Activated T-cell treated with anti-CD3 and anti-CD28 coated beads, Interleukin-2, amount 50 U/mL, for 4 hours (primary cell): ENCODE measurements at regions not wholly inside any gene's neighbourhood (a gene's known extent, or its start where the extent isn't known, plus 50 kb on each side); places are given as distances from the start of the nearest gene placed in this dataset.
A peak's percentile ranks its signal among the peaks of the same experiment; 100 is the strongest.

Source experiments
- ATAC-seq, 2 donors: fragments of 200-7000 bp; cut with Tn5 transposase; one replicate each; pipeline ENCODE4 v1.10.0; 2021
- DNase-seq: peaks from one replicate; pipeline ENCODE4 v3.0.0-alpha.2; 2020
- H3K27me3 Mint-ChIP-seq: one replicate; pipeline ENCODE4 v1.8.0; 2021; ENCODE audit warnings: low read depth, mixed read lengths
- H3K36me3 Mint-ChIP-seq: one replicate; pipeline ENCODE4 v1.8.0; 2022; ENCODE audit warnings: mixed read lengths; ENCODE audit not compliant: insufficient read depth
- H3K4me1 Mint-ChIP-seq: one replicate; pipeline ENCODE4 v1.8.0; 2021; ENCODE audit warnings: low read depth, mixed read lengths
- H3K4me3 Mint-ChIP-seq: one replicate; pipeline ENCODE4 v1.8.0; 2021; ENCODE audit warnings: mild to moderate bottlenecking, moderate library complexity, mixed read lengths
- H3K9me3 Mint-ChIP-seq: one replicate; pipeline ENCODE4 v1.8.0; 2021; ENCODE audit warnings: mixed read lengths

DNA sequence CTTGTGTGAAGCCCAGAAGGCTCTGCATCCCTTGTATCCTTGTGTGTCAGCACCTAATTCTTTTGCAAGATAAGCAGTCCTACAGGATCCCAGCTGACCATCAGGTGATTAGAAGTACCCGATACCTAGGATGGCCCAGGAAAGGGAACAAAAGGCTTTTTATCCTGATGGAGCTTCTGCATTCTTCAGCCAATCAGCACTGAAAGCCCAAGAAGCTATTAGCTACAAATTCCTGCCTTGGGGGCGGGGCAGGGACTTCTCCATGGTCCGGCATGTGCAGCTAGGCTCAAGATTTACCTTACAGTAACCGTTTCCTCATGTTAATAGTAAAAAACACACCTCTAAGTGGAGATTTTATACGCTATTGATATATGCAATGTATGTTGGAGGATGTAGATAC lies 264.6 kb upstream of the THUMPD2 start:
- ATAC-seq (no peak), DNase-seq (no peak)
- no peaks in the 10 kb centered on the region for H3K36me3 Mint-ChIP-seq
- no peaks in the 10 kb centered on the region for H3K27me3 Mint-ChIP-seq
- no peaks in the 10 kb centered on the region for H3K4me1 Mint-ChIP-seq
- H3K9me3 Mint-ChIP-seq: no peaks in the 10 kb centered on the region
- no peak overlapping the region for H3K4me3 Mint-ChIP-seq

DNA sequence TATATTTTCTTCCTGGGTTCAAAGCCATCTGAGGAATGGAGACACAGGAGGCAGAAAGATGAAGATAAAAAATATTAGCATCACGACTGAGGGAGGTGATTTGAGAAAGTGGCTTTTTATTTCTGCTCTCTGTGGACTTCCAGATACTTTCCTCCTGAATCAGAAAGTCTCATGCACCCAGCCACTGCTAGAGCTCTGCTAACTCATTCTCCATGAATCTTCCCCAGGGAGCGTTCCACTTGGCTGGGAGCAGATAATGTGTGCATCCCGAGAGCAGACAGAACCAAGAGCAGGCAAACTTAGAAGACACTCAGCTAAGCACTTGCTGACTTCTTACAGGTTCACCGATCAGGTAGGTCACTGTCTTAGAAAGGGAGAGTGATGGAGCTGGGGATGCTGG lies 264.1 kb upstream of the THUMPD2 start:
- Mint-ChIP-seq H3K4me1 (no peaks in the 10 kb centered on the region), H3K4me3 (no peak overlapping the region), H3K27me3 (no peaks in the 10 kb centered on the region), H3K36me3 (no peaks in the 10 kb centered on the region), H3K9me3 (no peaks in the 10 kb centered on the region)
- ATAC-seq (no peak), DNase-seq (no peak)

DNA sequence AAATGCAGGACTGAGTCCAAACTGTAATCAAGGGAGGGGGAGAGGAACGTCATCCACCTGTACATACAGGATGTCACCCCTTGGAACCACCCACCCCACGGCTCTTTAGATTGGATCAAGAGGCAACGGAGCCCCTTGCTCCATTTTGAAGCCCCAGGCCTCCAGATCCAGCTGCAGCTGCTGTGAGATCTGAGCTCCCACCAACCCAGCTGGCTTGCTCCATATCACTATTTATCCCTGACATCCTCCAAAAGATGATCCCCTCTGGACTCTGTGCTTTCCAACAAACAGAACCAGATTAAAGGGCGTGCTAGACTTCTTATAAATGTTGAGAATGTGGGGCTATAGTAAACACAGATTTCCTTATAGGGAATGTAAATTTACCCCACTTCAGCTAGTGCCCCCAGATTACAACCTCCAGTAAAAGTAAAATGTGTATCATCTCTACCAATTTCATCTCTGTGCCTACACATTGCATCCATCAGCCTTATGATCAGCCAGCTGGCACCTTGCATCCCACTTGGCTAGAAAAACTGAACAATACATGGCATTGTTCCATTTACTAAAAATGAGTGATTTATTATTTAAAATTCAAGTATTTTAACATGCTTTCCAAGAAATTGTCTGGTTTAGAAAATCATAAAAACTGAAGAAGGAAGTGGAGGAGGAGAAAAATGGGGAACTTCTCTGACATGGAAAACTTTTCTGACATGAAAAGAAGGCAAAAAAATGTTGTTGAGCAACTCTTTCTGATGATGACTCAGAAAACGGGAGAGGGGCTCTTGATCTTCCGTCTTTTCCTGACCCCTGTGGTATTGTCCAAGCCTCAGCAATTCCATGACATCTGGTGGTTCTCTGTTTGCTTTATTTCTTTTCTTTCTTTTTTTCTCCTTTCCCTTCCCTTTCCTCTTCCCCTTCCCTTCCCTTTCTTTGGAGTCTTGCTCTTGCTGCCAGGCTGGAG lies 262.6 kb upstream of the THUMPD2 start:
- Mint-ChIP-seq H3K36me3 (no peaks in the 10 kb centered on the region), H3K4me3 (no peak overlapping the region), H3K4me1 (no peaks in the 10 kb centered on the region), H3K27me3 (no peaks in the 10 kb centered on the region), H3K9me3 (no peaks in the 10 kb centered on the region)
- DNase-seq (no peak), ATAC-seq (no peak)

DNA sequence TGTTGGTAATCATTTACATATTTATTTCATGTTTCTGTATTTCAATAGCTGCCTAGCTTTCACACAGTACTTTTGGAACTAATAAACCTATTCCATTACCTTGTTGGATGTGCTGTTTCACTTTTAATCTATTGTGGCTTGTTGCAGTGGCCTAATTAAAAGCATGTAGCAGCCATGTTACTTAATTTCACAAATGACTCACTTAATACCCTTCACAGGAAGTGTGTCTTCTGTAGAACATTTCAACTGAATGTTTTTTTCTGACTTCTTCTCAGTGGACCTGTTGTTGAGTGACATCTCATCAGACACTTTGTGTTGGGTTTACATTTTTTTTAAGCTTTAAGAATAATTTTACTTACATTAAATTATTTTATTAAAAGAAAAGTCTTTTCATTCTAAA lies 260.5 kb upstream of the THUMPD2 start:
- Mint-ChIP-seq H3K27me3 (no peaks in the 10 kb centered on the region), H3K9me3 (no peaks in the 10 kb centered on the region), H3K36me3 (no peaks in the 10 kb centered on the region), H3K4me1 (no peaks in the 10 kb centered on the region), H3K4me3 (no peak overlapping the region)
- no peak for ATAC-seq
- DNase-seq: no peak

DNA sequence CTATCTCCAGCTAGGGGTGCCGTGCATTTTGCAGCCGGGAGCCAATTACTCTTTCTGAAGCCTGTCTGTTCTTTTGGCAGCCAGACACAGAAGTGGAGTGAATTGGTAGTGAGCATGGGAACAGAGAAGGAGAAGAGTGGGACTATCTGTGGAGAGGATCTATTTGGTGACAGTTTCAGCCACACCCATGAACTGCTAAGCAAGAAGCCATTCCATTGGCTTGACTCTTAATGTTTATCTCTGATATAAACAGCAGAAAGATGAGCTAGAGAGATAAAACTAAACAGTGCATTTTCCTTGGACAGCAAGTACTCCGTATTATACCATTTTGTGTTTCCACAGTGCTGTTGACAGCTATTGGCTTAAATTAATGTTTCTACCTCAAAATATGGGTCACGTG lies 259.6 kb upstream of the THUMPD2 start:
- Mint-ChIP-seq H3K4me1 (no peaks in the 10 kb centered on the region), H3K9me3 (no peaks in the 10 kb centered on the region), H3K4me3 (no peak overlapping the region), H3K27me3 (no peaks in the 10 kb centered on the region), H3K36me3 (no peaks in the 10 kb centered on the region)
- DNase-seq (no peak), ATAC-seq (no peak)

DNA sequence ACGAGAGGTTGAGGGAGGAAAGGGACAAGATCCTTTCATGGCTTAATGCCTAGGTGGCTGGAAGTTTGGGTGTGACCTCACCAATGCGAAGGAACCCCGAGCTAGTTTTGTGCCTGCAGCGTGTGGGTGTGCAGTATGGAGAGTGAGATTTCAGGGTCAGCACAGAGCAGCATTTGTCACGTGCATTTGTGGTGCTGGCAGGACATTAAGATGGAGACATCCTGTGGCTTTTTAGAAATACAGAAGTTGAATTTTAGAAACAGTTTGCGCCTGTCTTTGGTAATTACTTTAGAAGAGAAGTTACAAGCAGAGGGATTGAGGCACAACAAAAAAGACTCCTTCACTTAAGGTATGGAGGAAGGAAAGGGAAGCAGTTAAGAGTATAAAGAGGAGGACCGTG lies 258.2 kb upstream of the THUMPD2 start:
- DNase-seq: no peak
- no peaks in the 10 kb centered on the region for H3K4me1 Mint-ChIP-seq
- H3K4me3 Mint-ChIP-seq: no peak overlapping the region
- no peaks in the 10 kb centered on the region for H3K36me3 Mint-ChIP-seq
- H3K27me3 Mint-ChIP-seq: no peaks in the 10 kb centered on the region
- ATAC-seq: no peak
- no peaks in the 10 kb centered on the region for H3K9me3 Mint-ChIP-seq

DNA sequence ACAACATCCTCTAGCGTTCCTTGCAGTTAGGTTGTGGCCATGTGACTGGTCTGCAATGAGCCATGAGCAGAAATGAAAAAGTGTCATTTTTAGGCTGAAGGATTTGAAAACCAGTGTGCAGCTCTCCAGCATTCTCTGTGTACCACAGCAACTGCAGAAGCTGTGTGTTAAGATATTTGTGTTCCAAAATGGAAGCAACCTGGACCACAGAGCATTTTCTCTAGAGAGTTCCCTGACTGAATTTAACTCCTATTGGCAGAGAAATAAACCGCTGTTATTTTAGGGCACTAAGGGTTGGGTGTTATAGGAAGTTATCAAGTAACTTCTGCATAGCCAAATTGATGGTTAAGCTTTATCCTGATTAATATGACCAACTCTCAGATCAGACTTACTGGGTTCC lies 257.2 kb upstream of the THUMPD2 start:
- Mint-ChIP-seq H3K4me1 (no peaks in the 10 kb centered on the region), H3K4me3 (no peak overlapping the region), H3K27me3 (no peaks in the 10 kb centered on the region), H3K36me3 (no peaks in the 10 kb centered on the region), H3K9me3 (no peaks in the 10 kb centered on the region)
- DNase-seq (no peak), ATAC-seq (no peak)

DNA sequence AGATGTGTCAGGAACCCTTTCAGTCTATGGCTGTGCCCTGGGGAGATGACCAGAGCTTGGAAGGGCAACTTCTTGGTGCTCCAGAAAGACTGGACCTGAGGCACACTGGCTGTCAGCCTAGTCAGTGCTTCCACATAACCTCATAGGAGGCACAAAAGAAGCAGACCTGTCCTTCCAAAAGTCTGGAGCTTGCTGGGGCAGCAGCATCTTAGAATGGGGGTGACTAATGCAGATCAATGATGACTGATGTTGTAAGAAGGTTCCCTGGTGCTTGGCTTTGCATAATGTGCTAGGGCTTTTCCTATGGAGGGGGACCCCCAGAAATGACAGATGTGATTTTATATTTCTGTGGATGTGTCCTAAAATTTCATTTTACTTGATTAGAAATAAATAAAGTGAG lies 255.7 kb upstream of the THUMPD2 start:
- Mint-ChIP-seq H3K27me3 (no peaks in the 10 kb centered on the region), H3K4me1 (no peaks in the 10 kb centered on the region), H3K36me3 (no peaks in the 10 kb centered on the region)

DNA sequence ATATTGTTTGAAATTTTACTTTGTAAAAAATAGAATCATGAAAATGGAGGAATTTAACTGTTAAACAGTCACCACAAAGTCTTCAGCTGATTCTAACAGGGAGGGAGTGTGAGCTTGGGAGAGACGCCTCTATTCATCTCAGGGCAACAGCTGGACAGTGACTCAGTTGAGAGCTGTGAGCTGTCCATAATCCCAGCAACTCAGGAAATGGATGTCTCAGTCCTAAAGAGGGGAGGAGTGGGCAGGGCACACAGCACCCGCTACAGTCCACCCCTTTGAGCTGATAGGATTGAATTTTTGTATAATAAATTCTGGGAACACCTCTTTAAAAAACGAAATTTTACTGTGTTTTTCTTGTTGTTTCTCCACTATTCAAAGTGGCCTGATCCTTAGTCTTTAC lies 255.1 kb upstream of the THUMPD2 start:
- no peak for ATAC-seq
- no peaks in the 10 kb centered on the region for H3K36me3 Mint-ChIP-seq
- no peak for DNase-seq
- H3K9me3 Mint-ChIP-seq: no peaks in the 10 kb centered on the region
- no peaks in the 10 kb centered on the region for H3K4me1 Mint-ChIP-seq
- no peak overlapping the region for H3K4me3 Mint-ChIP-seq
- no peaks in the 10 kb centered on the region for H3K27me3 Mint-ChIP-seq

More for the DNA sequence above, 255.7 kb upstream of the THUMPD2 start:
- DNase-seq: no peak
- ATAC-seq: no peak
- Mint-ChIP-seq H3K4me3 (no peak overlapping the region), H3K9me3 (no peaks in the 10 kb centered on the region)

DNA sequence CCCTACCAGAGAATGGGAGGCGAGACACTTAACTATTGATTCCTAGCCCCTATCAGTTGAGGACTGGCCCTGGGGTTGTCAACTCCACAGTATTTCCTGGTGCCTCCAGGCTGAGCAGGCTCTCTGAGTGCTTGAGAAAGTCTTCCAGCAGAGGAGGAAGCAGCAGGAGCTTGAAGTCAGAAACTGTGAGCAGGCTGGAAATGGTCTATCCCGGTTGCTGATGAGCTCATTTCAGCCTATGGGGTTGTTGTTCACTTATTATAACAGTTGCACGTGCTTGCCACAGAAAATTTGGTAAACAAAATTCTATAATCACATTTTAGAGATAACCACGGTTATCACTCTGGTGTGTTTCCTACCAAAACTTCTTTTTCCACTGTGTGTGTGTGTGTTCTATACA lies 254.7 kb upstream of the THUMPD2 start:
- no peak for DNase-seq
- H3K27me3 Mint-ChIP-seq: no peaks in the 10 kb centered on the region
- no peak for ATAC-seq
- no peaks in the 10 kb centered on the region for H3K9me3 Mint-ChIP-seq
- no peaks in the 10 kb centered on the region for H3K36me3 Mint-ChIP-seq
- no peaks in the 10 kb centered on the region for H3K4me1 Mint-ChIP-seq
- no peak overlapping the region for H3K4me3 Mint-ChIP-seq

DNA sequence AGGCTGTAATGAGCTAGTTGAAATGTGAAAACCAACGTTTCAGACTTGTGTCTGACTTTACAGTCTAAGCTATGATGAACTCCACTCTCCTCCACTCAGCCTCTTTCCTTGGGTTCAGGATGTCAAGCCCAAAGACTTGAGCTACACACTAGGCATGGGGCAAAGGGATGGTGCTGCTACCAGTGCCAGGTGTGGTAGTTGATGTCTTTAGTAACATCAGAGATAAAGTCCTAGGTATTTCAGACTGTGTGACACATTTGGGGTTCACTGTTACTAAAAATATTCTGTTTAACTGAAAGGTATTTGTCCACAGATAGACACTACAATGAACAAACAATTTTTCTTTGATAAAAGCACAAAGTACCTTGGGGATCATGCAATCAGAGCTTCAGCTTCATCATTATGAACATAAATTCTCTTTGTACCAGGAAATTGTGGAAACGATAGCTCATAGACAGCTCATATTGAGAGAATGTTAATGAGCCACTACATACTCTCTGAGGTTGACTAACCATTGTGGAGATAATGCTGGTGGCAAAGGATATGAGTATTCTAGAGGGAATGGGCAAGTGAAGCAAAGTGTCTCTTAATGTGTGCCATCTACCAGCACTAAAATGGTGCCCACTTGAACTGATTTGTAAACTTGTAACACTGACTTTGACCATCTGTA lies 253.7 kb upstream of the THUMPD2 start:
- ATAC-seq: peak; percentile 46 to 52
- no peaks in the 10 kb centered on the region for H3K9me3 Mint-ChIP-seq
- H3K4me3 Mint-ChIP-seq: no peak overlapping the region

DNA sequence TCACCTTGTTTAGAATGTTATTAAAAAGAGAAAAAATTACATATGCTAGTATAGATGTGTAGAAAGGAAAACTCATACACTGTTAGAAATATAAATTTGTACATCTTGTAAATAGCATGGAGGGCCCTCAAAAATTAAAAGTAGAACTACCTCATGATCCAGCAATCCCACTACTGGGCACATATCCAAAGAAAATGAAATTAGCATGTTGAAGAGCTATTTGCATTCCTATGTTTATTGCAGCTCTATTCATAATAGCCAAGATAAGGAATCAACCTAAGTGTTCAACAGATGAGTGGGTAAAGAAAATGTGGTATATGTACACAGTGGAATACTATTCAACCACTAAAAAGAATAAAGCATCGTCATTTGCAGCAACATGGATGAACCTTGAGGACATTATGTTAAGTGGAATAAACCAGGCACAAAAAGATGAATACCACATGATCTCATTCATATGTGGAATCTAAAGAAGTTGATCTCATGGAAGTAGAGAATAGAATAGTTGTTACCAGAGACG lies 251.5 kb upstream of the THUMPD2 start:
- Mint-ChIP-seq H3K36me3 (no peaks in the 10 kb centered on the region), H3K27me3 (no peaks in the 10 kb centered on the region), H3K4me3 (no peak overlapping the region), H3K4me1 (no peaks in the 10 kb centered on the region), H3K9me3 (no peaks in the 10 kb centered on the region)
- ATAC-seq: no peak
- DNase-seq: no peak

More for the DNA sequence above, 253.7 kb upstream of the THUMPD2 start:
- Mint-ChIP-seq H3K36me3 (no peaks in the 10 kb centered on the region), H3K4me1 (no peaks in the 10 kb centered on the region), H3K27me3 (no peaks in the 10 kb centered on the region)
- DNase-seq: no peak

DNA sequence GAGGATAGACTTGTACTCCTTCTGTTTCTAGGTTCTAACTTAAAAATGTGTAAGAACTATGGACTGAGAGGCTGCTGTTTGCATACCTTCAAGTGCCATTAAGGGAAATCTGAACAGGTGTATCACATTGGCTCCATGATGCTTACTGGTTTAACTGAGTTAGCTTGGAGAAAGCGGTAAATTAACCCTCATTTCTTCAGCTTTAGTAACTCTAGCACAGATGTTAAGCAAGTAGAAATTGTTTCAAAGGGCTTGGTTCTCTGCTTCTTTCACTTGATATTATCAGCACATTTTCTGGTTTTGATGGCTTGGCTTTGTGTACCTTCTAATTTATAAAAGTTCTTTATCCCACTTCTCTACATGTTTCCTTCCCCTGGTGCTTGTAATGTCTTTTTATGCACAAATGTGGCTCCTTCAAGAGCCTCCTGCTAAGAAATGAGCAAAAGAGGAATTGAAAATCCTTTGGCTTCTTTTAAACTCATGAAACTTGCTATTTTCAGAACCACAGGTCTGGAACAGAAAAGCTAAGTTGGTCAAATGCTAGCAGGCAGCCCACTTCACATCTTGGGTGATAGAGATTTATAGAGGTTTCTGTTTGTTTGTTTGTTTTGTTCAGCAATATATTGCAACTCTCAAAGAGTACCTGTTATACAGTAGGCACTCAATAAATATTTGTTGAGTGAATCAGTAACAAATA lies 249.9 kb upstream of the THUMPD2 start:
- no peaks in the 10 kb centered on the region for H3K4me1 Mint-ChIP-seq
- ATAC-seq (no peak), DNase-seq (no peak)
- H3K27me3 Mint-ChIP-seq: no peaks in the 10 kb centered on the region
- H3K9me3 Mint-ChIP-seq: no peaks in the 10 kb centered on the region
- no peaks in the 10 kb centered on the region for H3K36me3 Mint-ChIP-seq
- H3K4me3 Mint-ChIP-seq: no peak overlapping the region

DNA sequence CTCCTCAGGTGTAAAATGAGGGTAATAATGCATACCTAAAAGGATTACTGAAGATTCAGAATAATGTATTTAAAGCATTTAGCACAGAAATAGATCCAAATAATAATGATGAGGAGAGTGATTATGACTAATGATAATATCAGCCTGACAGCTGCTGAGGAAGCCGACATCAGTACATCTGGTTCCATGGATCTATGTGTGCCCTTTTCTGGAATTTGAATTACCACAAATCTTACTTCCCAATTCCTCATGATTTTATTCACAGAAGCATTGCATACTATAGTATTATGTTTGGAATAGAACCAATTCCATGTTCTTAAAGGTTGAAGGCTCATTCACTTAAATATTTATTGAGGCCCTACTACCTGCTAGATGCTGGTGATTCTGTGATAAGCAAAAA lies 248.9 kb upstream of the THUMPD2 start:
- DNase-seq: no peak
- H3K27me3 Mint-ChIP-seq: no peaks in the 10 kb centered on the region
- no peak for ATAC-seq
- H3K4me1 Mint-ChIP-seq: no peaks in the 10 kb centered on the region
- no peak overlapping the region for H3K4me3 Mint-ChIP-seq
- H3K9me3 Mint-ChIP-seq: peaks cover 4% of the 10 kb centered on the region
- no peaks in the 10 kb centered on the region for H3K36me3 Mint-ChIP-seq
